ENCODE measurements at regions not wholly inside any gene's neighbourhood (a gene's known extent, or its start where the extent isn't known, plus 50 kb on each side); places are given as distances from the start of the nearest gene placed in this dataset.
"Not testable (repeated sequence)": the region's sequence is repeated elsewhere in the genome, so short reads cannot be mapped to it uniquely, and the experiment has no call there.

GRCh38 chrX:106356580-106356979 lies 188.5 kb downstream of the PWWP3B start:
- no peak for DNase-seq (ENCODE audit: low read depth in 2 of 2)

GRCh38 chrX:106363214-106363613 lies 195.1 kb downstream of the PWWP3B start:
- no peak for DNase-seq (ENCODE audit: low read depth in 2 of 2)

- DNase-seq (ENCODE audit: low read depth in 2 of 2), result no peak
Measured at GRCh38 chrX:106378616-106379015, 210.5 kb downstream of the PWWP3B start.

GRCh38 chrX:106391284-106391911 lies 220.4 kb upstream of the RADX start:
- DNase-seq (ENCODE audit: low read depth in 2 of 2), result no peak

- DNase-seq (ENCODE audit: low read depth in 2 of 2), result no peak
Measured at GRCh38 chrX:106392346-106392745, 219.4 kb upstream of the RADX start.

- peak; percentile 4 to 5 for DNase-seq (ENCODE audit: low read depth in 2 of 2)
Measured at GRCh38 chrX:106397788-106398538, 213.8 kb upstream of the RADX start.

- no peak for DNase-seq (ENCODE audit: low read depth in 2 of 2)
Measured at GRCh38 chrX:106401965-106402559, 209.7 kb upstream of the RADX start.

- DNase-seq (ENCODE audit: low read depth in 2 of 2), result no peak
Measured at GRCh38 chrX:106404512-106404911, 207.3 kb upstream of the RADX start.

- peak; percentile 28 to 39 for DNase-seq (ENCODE audit: low read depth in 2 of 2)
Measured at GRCh38 chrX:106415276-106415895, 196.4 kb upstream of the RADX start.

GRCh38 chrX:106436691-106437090 lies 175.1 kb upstream of the RADX start:
- no peak for DNase-seq (ENCODE audit: low read depth in 2 of 2)

- DNase-seq (ENCODE audit: low read depth in 2 of 2), result no peak
Measured at GRCh38 chrX:106437407-106437806, 174.4 kb upstream of the RADX start.

GRCh38 chrX:106450405-106450804 lies 161.4 kb upstream of the RADX start:
- DNase-seq (ENCODE audit: low read depth in 2 of 2), result no peak

- no peak for DNase-seq (ENCODE audit: low read depth in 2 of 2)
Measured at GRCh38 chrX:106451933-106452332, 159.8 kb upstream of the RADX start.

GRCh38 chrX:106454991-106455390 lies 156.8 kb upstream of the RADX start:
- no peak for DNase-seq (ENCODE audit: low read depth in 2 of 2)

- no peak for DNase-seq (ENCODE audit: low read depth in 2 of 2)
Measured at GRCh38 chrX:106457802-106458201, 154.0 kb upstream of the RADX start.

GRCh38 chrX:106467422-106467821 lies 144.4 kb upstream of the RADX start:
- DNase-seq (ENCODE audit: low read depth in 2 of 2), result no peak

GRCh38 chrX:106467943-106468342 lies 143.8 kb upstream of the RADX start:
- DNase-seq (ENCODE audit: low read depth in 2 of 2), result no peak

- DNase-seq (ENCODE audit: low read depth in 2 of 2), result no peak
Measured at GRCh38 chrX:106468433-106468832, 143.3 kb upstream of the RADX start.

GRCh38 chrX:106479920-106480319 lies 131.9 kb upstream of the RADX start:
- DNase-seq (ENCODE audit: low read depth in 2 of 2), result no peak

- DNase-seq (ENCODE audit: low read depth in 2 of 2), result peak; percentile 50 to 70
Measured at GRCh38 chrX:106481341-106481740, 130.4 kb upstream of the RADX start.

GRCh38 chrX:106484233-106484632 lies 127.5 kb upstream of the RADX start:
- no peak for DNase-seq (ENCODE audit: low read depth in 2 of 2)

GRCh38 chrX:106493210-106493816 lies 118.5 kb upstream of the RADX start:
- DNase-seq (ENCODE audit: low read depth in 2 of 2), result not testable (repeated sequence)
